Sigmoid colon (tissue), 4 donors: ENCODE measurements at regions not wholly inside any gene's neighbourhood (a gene's known extent, or its start where the extent isn't known, plus 50 kb on each side); places are given as distances from the start of the nearest gene placed in this dataset.

ENCODE experiments used
- CTCF ChIP-seq, 4 experiments: fragments of 450-650 bp in 3 of 4; fragments of 200-600 bp in 1 of 4; IDR thresholded peaks; one replicate each; pipeline ENCODE4 v1.5.1; 2016 to 2019; ENCODE audit warnings: antibody characterized with exemption in 4 of 4, mild to moderate bottlenecking in 3 of 4, moderate library complexity in 2 of 4
- EP300 ChIP-seq, 4 donors: sonication (generic); formaldehyde crosslinking; IDR thresholded peaks; one replicate each; pipeline ENCODE4 v1.6.1; 2017; ENCODE audit warnings: antibody characterized with exemption in 4 of 4
- POLR2A ChIP-seq, 2 donors: fragments of 450-650 bp; IDR thresholded peaks; one replicate each; pipeline ENCODE4 v1.6.1; 2016; ENCODE audit warnings: antibody characterized with exemption in 2 of 2, mild to moderate bottlenecking in 2 of 2, moderate library complexity in 2 of 2
- POLR2AphosphoS5 ChIP-seq, 4 donors: sonication (generic); formaldehyde crosslinking; IDR thresholded peaks; one replicate each; pipeline ENCODE4 v1.6.1; 2017; ENCODE audit warnings: antibody characterized with exemption in 4 of 4

GRCh38 chr21:9758141-9758540 is 763.2 kb upstream of the TPTE start:
- no peak for TF ChIP-seq CTCF (IDR thresholded peaks at IDR 0.05)
- TF ChIP-seq POLR2AphosphoS5 (IDR thresholded peaks at IDR 0.05): no peak
- no peak for TF ChIP-seq POLR2A (IDR thresholded peaks at IDR 0.05)
- no peak for TF ChIP-seq EP300 (IDR thresholded peaks at IDR 0.05)
